GM18519 (cell line): ENCODE measurements at regions not wholly inside any gene's neighbourhood (a gene's known extent, or its start where the extent isn't known, plus 50 kb on each side); places are given as distances from the start of the nearest gene placed in this dataset.
A peak's percentile ranks its signal among the peaks of the same experiment; 100 is the strongest.

Experiments used
- ATAC-seq: cut with Tn5 transposase; IDR thresholded peaks from one replicate; pipeline ENCODE4 v1.9.1; 2021; ENCODE audit warnings: mild to moderate bottlenecking, moderate library complexity; ENCODE audit not compliant: unreplicated experiment, low FRiP score

- no peak for ATAC-seq
Measured at GRCh38 chr6:143595251-143596036, 82.3 kb upstream of the PHACTR2 start.

- ATAC-seq = no peak
Measured at GRCh38 chr6:143594647-143595046, 83.1 kb upstream of the PHACTR2 start.

GRCh38 chr6:143592335-143592734 lies 80.8 kb upstream of the FUCA2 start:
- no peak for ATAC-seq

GRCh38 chr6:143591441-143591840 lies 79.9 kb upstream of the FUCA2 start:
- ATAC-seq = no peak

DNA sequence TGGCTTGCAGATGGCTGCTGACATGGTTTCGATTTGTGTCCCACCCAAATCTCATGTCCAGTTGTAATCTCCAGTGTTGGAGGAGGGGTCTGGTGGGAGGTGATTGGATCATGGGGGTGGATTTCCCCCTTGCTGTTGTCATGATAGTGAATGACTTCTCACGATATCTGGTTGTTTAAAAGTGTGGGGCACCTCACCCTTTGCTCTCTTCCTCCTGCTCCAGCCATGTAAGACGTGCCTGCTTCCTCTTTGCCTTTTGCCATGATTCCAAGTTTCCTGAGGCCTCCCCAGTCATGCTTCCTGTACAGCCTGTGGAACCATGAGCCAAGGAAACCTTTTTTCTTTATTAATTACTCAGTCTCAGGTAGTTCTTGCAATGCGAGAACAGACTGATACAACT lies 77.6 kb upstream of the FUCA2 start:
- no peak for ATAC-seq

- no peak for ATAC-seq
Measured at GRCh38 chr6:143586557-143586956, 75.0 kb upstream of the FUCA2 start.

DNA sequence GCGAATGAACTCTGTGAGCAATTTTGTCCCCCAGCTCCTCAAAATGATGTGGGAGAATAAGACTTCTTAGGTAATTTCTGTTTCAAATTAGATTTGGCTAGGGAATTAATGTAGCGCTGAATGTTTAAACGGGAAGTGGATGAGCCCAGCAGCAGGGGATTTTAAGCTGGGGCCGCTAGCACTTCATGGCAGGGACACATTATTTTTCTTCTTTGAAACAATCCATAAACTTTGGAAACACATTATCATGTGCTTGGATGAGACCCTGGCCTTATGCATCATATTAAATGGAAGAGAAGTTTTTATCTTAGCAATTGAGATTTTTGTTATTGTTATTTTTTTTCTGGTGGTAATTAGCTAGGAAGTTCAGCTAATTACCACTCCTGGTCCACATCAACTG lies 74.2 kb upstream of the FUCA2 start:
- no peak for ATAC-seq

- ATAC-seq = no peak
Measured at GRCh38 chr6:143585241-143585640, 73.7 kb upstream of the FUCA2 start.

DNA sequence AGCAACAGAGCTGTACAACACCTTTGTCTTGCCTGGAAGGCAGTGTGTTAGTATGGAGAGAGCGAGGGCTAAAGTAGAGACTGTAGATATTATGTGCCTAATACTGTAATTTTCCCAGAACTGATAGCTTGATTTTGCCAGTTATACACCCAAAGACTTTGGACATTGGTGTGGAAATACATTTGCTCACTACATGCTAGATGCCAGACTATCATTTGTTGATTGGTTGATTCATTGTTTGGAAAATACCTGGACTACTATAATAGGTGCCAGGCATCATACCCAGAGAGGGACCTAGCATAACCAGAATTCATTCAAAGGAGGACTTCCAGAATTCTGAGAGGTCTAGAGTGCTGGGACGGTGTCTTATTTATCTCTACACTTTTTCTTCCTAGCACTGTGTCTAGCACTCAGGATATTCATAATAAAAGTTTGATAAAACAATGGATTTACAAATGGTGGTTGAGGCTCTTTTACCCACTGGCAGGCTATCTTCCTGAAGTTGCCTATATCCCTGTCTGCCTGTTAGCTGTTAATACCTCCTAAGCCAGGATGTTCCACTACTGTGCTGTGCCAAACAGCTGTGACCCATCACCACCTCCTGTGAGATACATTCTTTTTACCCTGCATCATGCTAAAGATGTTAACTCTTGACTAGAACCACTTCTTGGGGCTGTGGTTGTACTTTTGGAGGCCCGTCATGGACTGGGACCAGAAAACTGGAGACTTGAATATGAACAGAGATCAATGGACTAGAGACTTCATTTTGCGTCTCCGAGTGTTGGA lies 72.2 kb upstream of the FUCA2 start:
- no peak for ATAC-seq

- ATAC-seq = no peak
Measured at GRCh38 chr6:143581835-143582480, 70.4 kb upstream of the FUCA2 start.

DNA sequence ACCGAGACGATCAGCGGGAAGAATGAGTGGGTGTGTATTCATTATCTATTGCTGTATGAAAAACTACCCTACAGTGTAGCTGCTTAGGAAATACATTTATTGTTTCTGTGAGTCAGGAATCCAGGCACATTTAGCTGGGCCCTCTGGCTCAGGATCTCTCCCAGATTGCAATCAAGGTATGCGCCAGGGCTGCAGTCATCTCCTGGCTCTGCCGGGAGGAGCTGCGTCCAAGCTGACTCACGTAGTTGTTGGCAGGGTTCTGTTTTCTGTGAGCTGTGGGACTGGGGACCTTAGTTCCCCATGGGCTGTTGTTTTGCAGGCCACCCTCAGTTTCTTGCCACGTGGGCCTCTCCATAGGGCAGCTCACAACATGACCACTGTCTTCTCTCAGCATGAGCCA lies 68.2 kb upstream of the FUCA2 start:
- no peak for ATAC-seq

- ATAC-seq = no peak
Measured at GRCh38 chr6:143578054-143578453, 66.5 kb upstream of the FUCA2 start.

GRCh38 chr6:143575901-143576426 lies 64.4 kb upstream of the FUCA2 start:
- ATAC-seq = no peak

- peak; percentile 91 for ATAC-seq
Measured at GRCh38 chr6:143575440-143575839, 63.9 kb upstream of the FUCA2 start.

DNA sequence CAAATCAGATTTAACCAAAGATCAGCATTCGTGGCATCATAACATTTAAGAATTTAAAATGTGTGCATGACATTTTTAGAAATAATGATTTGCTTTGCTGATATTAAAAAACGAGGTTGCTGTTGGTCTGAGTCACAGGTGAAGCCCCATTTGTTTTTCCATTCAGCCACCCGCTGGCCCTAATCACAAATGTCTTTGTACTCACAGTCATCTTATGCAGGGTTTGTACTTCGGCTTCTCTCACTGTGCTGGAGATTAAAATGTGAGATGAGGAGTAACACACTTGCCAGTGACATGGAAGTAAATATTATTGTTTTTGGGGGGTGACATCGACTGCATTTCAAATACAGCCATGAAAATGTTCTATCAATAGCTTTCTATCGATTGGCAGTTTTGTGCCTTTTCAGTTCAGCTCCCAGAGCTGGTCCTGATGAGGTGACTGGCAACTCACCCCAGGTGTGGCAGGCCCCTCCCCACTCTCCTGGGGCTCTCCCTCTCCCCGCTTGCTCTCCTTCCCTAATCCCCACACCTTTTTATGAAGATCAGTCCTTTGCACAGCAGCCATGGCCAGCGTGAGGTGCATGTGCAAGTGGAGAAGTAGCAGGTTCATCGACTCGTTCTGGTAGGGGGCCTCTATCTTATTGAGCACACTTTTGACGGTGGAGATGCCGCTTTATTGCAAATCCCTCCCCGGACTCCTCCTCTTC lies 58.8 kb upstream of the FUCA2 start:
- no peak for ATAC-seq

DNA sequence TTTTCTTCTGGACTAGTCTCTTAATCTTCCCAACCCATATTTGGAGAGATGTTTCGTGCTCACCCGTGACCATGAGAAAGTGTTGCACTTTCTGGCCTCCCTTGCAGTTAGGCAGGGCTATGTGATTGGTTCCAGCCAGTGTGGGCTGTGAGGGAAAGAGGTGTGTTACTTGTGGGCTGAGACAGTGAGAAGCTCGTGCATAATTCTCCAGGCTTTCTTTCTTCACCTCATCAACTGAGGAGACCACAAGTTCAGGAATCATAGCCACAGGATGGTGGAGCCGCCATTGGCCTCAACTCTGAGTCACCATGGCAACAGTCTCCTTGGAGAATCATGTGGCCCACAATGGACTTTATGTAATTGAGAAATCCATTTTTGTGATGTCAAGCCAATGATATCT lies 57.5 kb upstream of the FUCA2 start:
- no peak for ATAC-seq

GRCh38 chr6:143564484-143565017 lies 53.0 kb upstream of the FUCA2 start:
- no peak for ATAC-seq

GRCh38 chr6:143562143-143562542 lies 50.6 kb upstream of the FUCA2 start:
- ATAC-seq = no peak
